Activated naive CD8-positive, alpha-beta T cell treated with anti-CD3 and anti-CD28 coated beads, Interleukin-2, amount 10 ng/mL, durations not matched to agents 7 days and 5 days (primary cell): ENCODE measurements at regions not wholly inside any gene's neighbourhood (a gene's known extent, or its start where the extent isn't known, plus 50 kb on each side); places are given as distances from the start of the nearest gene placed in this dataset.

Experiments
- ATAC-seq: fragments of 150-1000 bp; cut with Tn5 transposase; one replicate; pipeline ENCODE4 v1.10.0; 2021; ENCODE audit warnings: low read depth, moderate library complexity
- POLR2A ChIA-PET: fragments of 350-600 bp; sonication (Branson Sonifier 250); formaldehyde crosslinking; loops from one replicate; lab custom pipeline; 2021; ENCODE audit warnings: antibody characterized with exemption; lab: Charles Lee
- DNase-seq: peaks from one replicate; pipeline ENCODE4 v3.0.0; 2021
- H3K27ac Mint-ChIP-seq: one replicate; pipeline ENCODE4 v1.8.0; 2022; ENCODE audit warnings: mild to moderate bottlenecking, mixed read lengths
- H3K27me3 Mint-ChIP-seq: one replicate; pipeline ENCODE4 v1.8.0; 2022; ENCODE audit warnings: mild to moderate bottlenecking, moderate library complexity, mixed read lengths
- H3K36me3 Mint-ChIP-seq: one replicate; pipeline ENCODE4 v1.8.0; 2021; ENCODE audit warnings: mild to moderate bottlenecking, mixed read lengths
- H3K4me1 Mint-ChIP-seq: one replicate; pipeline ENCODE4 v1.8.0; 2021; ENCODE audit warnings: mixed read lengths
- H3K4me3 Mint-ChIP-seq: one replicate; pipeline ENCODE4 v1.8.0; 2022; ENCODE audit warnings: mild to moderate bottlenecking, moderate library complexity, mixed read lengths
- H3K9me3 Mint-ChIP-seq: one replicate; pipeline ENCODE4 v1.8.0; 2021; ENCODE audit warnings: mixed read lengths

- ATAC-seq: no peak
- no peak overlapping the region for H3K27ac Mint-ChIP-seq
- H3K27me3 Mint-ChIP-seq: no peaks in the 10 kb centered on the region
- H3K4me1 Mint-ChIP-seq: no peaks in the 10 kb centered on the region
- H3K36me3 Mint-ChIP-seq: no peaks in the 10 kb centered on the region
- H3K4me3 Mint-ChIP-seq: no peak overlapping the region
- POLR2A ChIA-PET: no interaction called here
- no peaks in the 10 kb centered on the region for H3K9me3 Mint-ChIP-seq
- no peak for DNase-seq
These were observed 454.1 kb upstream of the SALL3 start for GRCh38 chr18:78525366-78526111.

GRCh38 chr18:78526275-78526674, 453.3 kb upstream of the SALL3 start:
- no peaks in the 10 kb centered on the region for H3K36me3 Mint-ChIP-seq
- POLR2A ChIA-PET: no interaction called here
- H3K9me3 Mint-ChIP-seq: no peaks in the 10 kb centered on the region
- H3K27ac Mint-ChIP-seq: no peak overlapping the region
- H3K4me3 Mint-ChIP-seq: no peak overlapping the region
- no peak for ATAC-seq
- no peak for DNase-seq
- H3K27me3 Mint-ChIP-seq: no peaks in the 10 kb centered on the region
- H3K4me1 Mint-ChIP-seq: no peaks in the 10 kb centered on the region

DNA sequence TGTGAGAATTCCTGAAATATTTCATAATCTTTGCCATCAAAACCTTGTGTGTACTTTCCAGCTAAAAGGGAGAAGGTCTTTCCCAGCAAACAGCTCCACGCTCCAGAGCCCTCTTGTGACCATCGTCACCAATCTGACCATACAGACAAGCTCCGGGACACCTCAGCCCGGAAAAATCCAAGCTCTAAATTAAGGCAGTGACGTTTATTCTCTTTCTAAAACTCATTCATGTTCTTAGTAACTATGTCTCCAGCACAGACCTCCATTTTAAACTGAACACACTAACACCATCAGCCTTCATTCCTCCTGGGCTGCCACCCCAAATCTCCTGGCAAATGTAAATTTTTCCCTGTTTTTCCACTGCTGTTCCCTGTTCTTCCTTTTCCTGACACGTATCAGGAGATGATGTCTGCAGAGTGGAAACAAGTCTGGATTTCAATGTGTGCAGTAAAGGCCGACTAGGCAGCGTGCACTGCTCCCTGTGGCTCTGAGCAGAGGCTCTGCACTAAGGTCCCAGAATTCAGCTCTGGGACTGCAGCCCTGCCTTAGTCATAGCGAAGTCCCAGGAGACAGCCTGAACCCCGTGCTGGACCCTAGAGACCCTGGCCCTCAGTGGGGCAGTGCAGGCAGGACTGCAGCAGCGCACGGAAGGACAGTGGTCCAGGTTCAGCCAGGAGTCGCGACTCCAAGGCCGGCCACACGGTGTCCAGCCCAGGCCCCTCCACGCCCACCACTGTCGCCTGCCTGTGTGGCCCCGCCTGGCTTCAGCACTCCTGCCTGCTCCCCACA, 452.5 kb upstream of the SALL3 start:
- no peaks in the 10 kb centered on the region for H3K36me3 Mint-ChIP-seq
- ATAC-seq (no peak), DNase-seq (no peak)
- POLR2A ChIA-PET: no interaction called here
- no peaks in the 10 kb centered on the region for H3K9me3 Mint-ChIP-seq
- no peaks in the 10 kb centered on the region for H3K4me1 Mint-ChIP-seq
- no peaks in the 10 kb centered on the region for H3K27me3 Mint-ChIP-seq
- no peak overlapping the region for H3K4me3 Mint-ChIP-seq
- no peak overlapping the region for H3K27ac Mint-ChIP-seq

DNA sequence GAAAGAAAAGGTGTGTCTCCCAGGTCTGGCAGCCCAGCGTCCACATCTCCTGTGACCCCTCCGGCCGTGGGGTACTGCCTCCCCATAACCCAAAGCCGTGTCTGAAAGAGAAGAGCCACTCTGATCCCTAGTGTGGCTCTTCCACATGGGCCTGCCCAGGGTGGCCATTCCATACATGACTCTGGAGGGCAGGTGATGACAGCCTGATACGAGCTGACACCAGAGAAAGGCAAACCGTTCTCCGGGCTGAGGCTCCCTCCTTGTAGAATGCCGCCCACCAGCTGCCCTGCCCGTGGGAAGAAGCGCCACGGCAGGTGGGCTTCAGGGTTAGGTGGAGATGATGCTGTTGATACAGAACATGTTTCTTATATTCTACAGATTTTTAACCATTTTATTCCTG, 451.6 kb upstream of the SALL3 start:
- no peak overlapping the region for H3K4me3 Mint-ChIP-seq
- ATAC-seq (no peak), DNase-seq (no peak)
- H3K4me1 Mint-ChIP-seq: no peaks in the 10 kb centered on the region
- POLR2A ChIA-PET: no interaction called here
- no peak overlapping the region for H3K27ac Mint-ChIP-seq
- H3K36me3 Mint-ChIP-seq: no peaks in the 10 kb centered on the region
- H3K9me3 Mint-ChIP-seq: no peaks in the 10 kb centered on the region
- H3K27me3 Mint-ChIP-seq: no peaks in the 10 kb centered on the region

DNA sequence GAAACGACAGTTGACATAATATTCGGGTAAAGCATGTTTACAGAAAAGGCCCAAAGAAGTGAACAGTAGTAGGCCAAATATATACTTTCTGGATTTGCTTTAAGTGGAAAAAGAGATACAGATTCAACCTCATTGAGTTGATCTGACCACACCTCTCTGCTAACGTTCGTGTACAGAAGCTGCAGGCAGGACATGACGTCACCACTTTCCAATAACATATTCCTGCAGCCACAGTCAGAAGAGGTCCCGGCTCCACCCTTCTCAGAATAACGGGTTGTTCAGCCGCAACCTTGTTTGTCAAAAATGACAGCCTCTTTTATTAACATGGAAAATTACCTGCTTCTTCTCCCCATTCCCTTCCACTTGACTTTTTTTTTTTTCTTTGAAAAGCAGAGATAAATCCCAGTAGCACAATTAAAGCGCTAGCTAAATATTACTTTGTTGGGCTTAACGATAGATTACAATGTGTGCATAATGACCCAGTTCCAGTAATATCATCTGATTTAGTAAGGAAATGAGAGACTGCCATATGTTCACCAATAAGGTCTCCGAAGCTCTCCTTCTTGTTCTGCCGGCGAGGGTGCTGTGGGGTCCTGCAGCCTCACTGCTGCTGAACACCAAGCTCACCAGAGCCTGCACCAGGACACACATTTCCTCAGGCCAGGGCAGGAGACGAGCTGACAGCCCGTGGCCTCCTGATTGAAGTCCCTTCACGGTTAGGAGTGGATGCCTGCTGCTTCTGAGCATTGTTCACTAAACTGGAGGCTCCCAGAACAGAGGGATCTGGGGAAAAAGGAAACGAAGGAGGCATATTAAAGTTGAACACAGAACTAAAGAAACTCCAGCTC, 451.0 kb upstream of the SALL3 start:
- Mint-ChIP-seq H3K36me3 (no peaks in the 10 kb centered on the region), H3K9me3 (no peaks in the 10 kb centered on the region), H3K27ac (no peak overlapping the region), H3K27me3 (no peaks in the 10 kb centered on the region), H3K4me3 (no peak overlapping the region), H3K4me1 (no peaks in the 10 kb centered on the region)
- DNase-seq (no peak), ATAC-seq (no peak)
- POLR2A ChIA-PET: no interaction called here

DNA sequence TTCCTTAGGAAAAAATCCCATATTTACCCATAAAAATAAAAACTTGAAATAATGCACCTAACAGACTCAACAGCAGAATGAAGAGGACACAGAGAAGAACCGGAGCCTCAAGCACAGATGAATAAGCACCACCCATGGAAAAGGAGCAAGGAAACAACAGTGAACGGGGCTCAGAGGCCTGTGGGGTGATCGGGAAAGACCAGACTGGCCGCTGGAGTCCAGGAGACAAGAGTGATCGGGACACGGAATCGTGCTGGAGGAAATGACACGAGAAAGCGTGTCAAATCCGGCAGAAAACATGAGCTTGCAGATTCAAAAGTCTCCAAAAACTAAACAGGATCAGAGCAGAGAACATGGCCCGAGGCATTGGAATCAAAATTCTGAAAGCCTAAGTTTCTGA, 448.0 kb upstream of the SALL3 start:
- Mint-ChIP-seq H3K4me1 (no peaks in the 10 kb centered on the region), H3K4me3 (no peak overlapping the region), H3K36me3 (no peaks in the 10 kb centered on the region), H3K9me3 (no peaks in the 10 kb centered on the region), H3K27me3 (peaks cover 3% of the 10 kb centered on the region), H3K27ac (no peak overlapping the region)
- DNase-seq: no peak
- no peak for ATAC-seq
- POLR2A ChIA-PET: no interaction called here

DNA sequence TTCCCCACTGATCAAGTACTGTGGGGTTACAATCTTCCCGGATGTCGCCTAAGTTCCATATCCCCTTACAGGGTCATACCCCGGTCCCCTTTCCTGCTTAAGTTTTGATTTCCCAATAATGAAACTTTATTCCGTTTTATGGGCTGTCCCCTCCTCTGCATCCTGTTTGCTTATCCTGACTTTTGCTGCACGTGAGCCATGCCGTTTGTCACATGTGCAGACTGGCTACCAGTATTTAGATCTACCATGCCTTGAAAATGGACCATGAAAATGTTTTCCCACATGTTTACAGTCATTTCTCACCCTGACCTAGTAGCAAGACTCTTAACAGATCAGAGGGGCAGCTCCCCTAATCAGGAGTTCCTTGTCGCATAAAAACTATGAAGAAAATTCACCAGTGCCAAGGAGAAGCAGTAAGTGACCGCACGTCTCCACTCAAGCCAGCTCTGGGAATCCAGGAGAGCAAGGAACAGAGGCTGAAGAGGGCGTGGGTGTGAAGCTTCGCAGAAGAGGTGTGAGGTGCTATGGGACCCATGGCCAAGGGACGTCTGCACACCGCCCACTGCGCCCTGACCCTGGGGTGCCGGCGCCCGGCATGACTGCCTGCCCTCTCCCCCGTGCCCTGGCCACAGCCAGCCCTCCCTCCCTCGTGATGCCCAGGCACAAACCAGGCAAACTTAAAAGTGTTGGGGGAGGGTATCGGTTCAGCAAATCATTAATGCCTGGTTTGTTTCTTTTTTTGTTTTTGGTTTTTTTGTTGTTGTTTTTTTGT, 440.8 kb upstream of the SALL3 start:
- H3K9me3 Mint-ChIP-seq: no peaks in the 10 kb centered on the region
- no peak overlapping the region for H3K27ac Mint-ChIP-seq
- H3K4me1 Mint-ChIP-seq: no peaks in the 10 kb centered on the region
- ATAC-seq: no peak
- POLR2A ChIA-PET: no interaction called here
- peaks cover 3% of the 10 kb centered on the region for H3K27me3 Mint-ChIP-seq
- H3K4me3 Mint-ChIP-seq: no peak overlapping the region
- no peaks in the 10 kb centered on the region for H3K36me3 Mint-ChIP-seq
- no peak for DNase-seq

DNA sequence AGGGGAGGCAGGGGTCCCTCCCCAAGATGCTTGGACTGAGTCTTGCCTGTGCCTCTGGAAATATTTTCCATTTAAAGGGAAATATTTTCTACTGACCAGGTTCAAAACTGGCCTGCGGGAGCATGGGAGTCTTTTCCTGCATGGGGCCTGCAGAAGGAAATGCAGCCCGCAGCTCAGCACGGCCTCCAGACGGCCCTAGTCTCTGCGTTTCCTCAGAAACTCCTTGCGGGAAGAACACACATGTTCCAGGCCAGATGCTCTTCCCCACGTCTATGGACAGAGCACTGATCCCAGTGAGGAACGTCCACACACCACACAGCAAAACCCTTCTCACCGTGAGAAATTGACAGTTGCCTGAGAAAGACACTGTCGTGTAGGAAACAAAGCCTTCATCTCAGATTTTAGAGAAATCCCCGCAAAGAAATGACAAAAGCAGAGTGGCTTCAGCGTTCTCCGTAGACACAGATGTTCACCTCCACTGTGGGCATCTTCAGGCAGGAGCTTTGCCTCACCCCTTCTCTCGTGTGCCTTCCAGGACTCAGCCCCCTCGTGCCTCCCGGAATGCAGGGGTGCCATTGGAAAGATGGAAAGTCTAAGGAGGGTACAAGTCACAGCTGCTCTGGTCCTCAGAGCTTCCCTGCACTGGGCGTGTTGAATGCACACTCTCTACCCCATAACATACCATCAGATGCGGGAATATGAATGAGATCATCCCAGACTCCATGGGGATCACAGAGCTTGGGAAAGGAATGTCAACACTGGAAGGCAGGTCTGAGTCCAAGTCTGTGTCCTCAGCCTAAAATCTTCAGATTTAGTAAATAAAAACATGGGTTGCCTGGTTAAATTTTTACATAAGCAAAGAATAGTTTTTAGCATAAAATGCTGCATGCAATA, 438.7 kb upstream of the SALL3 start:
- Mint-ChIP-seq H3K4me3 (no peak overlapping the region), H3K27me3 (peaks cover 3% of the 10 kb centered on the region), H3K9me3 (no peaks in the 10 kb centered on the region), H3K27ac (no peak overlapping the region), H3K36me3 (no peaks in the 10 kb centered on the region), H3K4me1 (no peaks in the 10 kb centered on the region)
- POLR2A ChIA-PET: no interaction called here
- no peak for DNase-seq
- ATAC-seq: no peak

- ATAC-seq (no peak), DNase-seq (no peak)
- POLR2A ChIA-PET: no interaction called here
- Mint-ChIP-seq H3K27ac (no peak overlapping the region), H3K36me3 (no peaks in the 10 kb centered on the region), H3K4me1 (no peaks in the 10 kb centered on the region), H3K4me3 (no peak overlapping the region), H3K27me3 (no peaks in the 10 kb centered on the region), H3K9me3 (peaks cover 3% of the 10 kb centered on the region)
These were observed 437.4 kb upstream of the SALL3 start for GRCh38 chr18:78542204-78542603.

DNA sequence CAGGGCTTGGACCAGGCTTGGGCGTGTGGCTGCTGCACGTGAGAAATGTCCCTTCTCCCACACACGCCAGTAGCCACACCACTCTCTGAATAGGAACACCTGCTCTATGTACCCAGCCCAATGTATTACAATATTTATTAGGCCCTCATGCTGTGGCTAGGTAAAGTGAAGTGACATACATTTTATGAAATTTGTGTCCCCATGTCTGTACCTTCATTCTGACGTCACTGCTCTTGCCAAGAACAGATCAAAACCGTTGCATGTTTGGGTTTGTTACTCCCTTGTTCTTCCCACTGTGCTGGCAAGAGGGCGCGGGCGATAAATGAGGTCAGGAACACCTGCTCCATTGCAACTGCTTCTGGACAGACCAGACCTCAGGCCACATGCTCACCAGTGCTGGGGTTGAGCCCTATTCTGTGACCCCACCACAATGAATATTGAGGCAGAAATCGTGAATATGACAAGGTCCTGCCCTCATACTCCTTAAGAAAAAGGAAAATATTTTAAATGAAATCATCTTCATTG, 436.4 kb upstream of the SALL3 start:
- H3K27me3 Mint-ChIP-seq: no peaks in the 10 kb centered on the region
- no peaks in the 10 kb centered on the region for H3K36me3 Mint-ChIP-seq
- POLR2A ChIA-PET: no interaction called here
- DNase-seq: no peak
- no peak overlapping the region for H3K4me3 Mint-ChIP-seq
- no peak overlapping the region for H3K27ac Mint-ChIP-seq
- no peaks in the 10 kb centered on the region for H3K4me1 Mint-ChIP-seq
- H3K9me3 Mint-ChIP-seq: peaks cover 3% of the 10 kb centered on the region
- ATAC-seq: no peak

DNA sequence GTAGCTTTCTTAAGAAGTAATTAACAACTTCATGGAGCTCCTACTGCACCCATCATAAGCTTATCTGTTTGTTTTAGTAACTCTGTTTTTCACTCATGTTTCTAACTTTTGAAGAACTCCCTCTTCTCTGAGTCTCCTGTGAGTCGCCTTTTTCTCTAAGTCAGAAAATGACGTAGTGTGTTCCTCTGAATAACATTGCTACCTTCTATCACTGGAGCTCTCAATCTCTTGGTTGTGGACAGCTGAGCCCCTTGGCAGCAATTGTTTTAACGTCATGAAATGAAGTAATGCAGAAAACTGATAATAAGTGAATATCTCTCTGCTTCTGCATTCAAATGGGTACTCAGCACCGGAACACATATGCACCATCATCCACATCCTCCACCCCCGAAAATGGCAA, 433.3 kb upstream of the SALL3 start:
- Mint-ChIP-seq H3K9me3 (peaks cover 18% of the 10 kb centered on the region), H3K27me3 (no peaks in the 10 kb centered on the region), H3K27ac (no peak overlapping the region), H3K36me3 (peaks cover 2% of the 10 kb centered on the region), H3K4me1 (no peaks in the 10 kb centered on the region), H3K4me3 (no peak overlapping the region)
- DNase-seq (no peak), ATAC-seq (no peak)
- POLR2A ChIA-PET: no interaction called here

- POLR2A ChIA-PET: no interaction called here
- H3K27me3 Mint-ChIP-seq: no peaks in the 10 kb centered on the region
- H3K4me1 Mint-ChIP-seq: no peaks in the 10 kb centered on the region
- H3K4me3 Mint-ChIP-seq: no peak overlapping the region
- H3K27ac Mint-ChIP-seq: no peak overlapping the region
- DNase-seq (no peak), ATAC-seq (no peak)
- peaks cover 2% of the 10 kb centered on the region for H3K36me3 Mint-ChIP-seq
- H3K9me3 Mint-ChIP-seq: peaks cover 18% of the 10 kb centered on the region
These were observed 431.8 kb upstream of the SALL3 start for GRCh38 chr18:78547817-78548216.
